ENCODE measurements at regions not wholly inside any gene's neighbourhood (a gene's known extent, or its start where the extent isn't known, plus 50 kb on each side); places are given as distances from the start of the nearest gene placed in this dataset.

GRCh38 chr14:106023411-106023810, 497.0 kb downstream of the TMEM121 start (continued):
- TF ChIP-seq CHD7 (IDR thresholded peaks at IDR 0.05; ENCODE audit: insufficient replicate concordance, low read length) = no peak
- no peak for TF ChIP-seq CREB1 (IDR thresholded peaks at IDR 0.05)
- no peak for TF ChIP-seq ATF2 (IDR thresholded peaks at IDR 0.05; ENCODE audit: low read length)
- no peak for TF ChIP-seq SRF (IDR thresholded peaks at IDR 0.05; ENCODE audit: low read depth, low read length)
- TF ChIP-seq FOSL1 (IDR thresholded peaks at IDR 0.05; ENCODE audit: insufficient read depth, low read depth, low read length) = no peak
- no peak for TF ChIP-seq MAFK (IDR thresholded peaks at IDR 0.05; ENCODE audit: low read depth, low read length)
- no peak for TF ChIP-seq EGR1 (IDR thresholded peaks at IDR 0.05; ENCODE audit: borderline replicate concordance, low read depth, low read length)
- TF ChIP-seq RXRA (IDR thresholded peaks at IDR 0.05; ENCODE audit: insufficient read depth, low read depth, low read length) = no peak
- TF ChIP-seq SIN3A (conservative IDR thresholded peaks at IDR 0.05 in 1 of 2, IDR thresholded peaks at IDR 0.05 in 1 of 2; ENCODE audit: low read depth in 1 of 2, low read length in 2 of 2) = no peak
- no peak for TF ChIP-seq JUN (IDR thresholded peaks at IDR 0.05; ENCODE audit: low read depth, low read length)
- no peak for TF ChIP-seq TAF7 (optimal IDR thresholded peaks at IDR 0.05; ENCODE audit: borderline replicate concordance, low read depth, low read length)

All from H1 (cell line).